OCI-LY3 (cell line): ENCODE measurements at regions not wholly inside any gene's neighbourhood (a gene's known extent, or its start where the extent isn't known, plus 50 kb on each side); places are given as distances from the start of the nearest gene placed in this dataset.

ENCODE experiments used
- EZH2phosphoT487 ChIP-seq: fragments of 200-600 bp; shearing (Covaris generic); IDR thresholded peaks from 2 replicates; pipeline ENCODE4 v1.6.1; 2018; ENCODE audit warnings: antibody characterized with exemption, mixed run types, low read depth
- TF ChIP-seq, protein P1 (sequence below): fragments of 200-600, 300-600 bp; sonication (generic); IDR thresholded peaks from 2 replicates; pipeline ENCODE4 v1.5.1; 2014; ENCODE audit warnings: antibody characterized with exemption, low read length, low read depth

DNA sequence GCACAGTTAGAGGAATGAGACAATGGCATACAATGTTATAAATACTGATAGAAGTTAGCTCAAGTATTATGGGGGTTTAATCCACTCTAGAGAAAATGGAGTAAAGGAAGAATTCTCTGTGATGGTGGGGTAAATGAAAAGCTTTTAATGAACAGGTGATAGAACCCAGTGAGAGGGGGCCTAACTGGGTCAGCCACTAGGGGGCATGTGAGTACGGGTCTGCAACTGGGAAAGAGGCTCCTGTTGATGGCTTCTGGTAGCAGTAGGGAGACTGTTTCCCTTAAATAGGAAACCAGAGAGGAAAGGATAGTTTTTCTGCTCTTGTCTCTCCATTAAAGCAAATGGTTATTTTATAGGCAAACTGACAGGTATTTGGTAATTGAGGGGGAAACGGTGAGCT is 132.8 kb upstream of the GPR101 start:
- TF ChIP-seq, protein P1, sequence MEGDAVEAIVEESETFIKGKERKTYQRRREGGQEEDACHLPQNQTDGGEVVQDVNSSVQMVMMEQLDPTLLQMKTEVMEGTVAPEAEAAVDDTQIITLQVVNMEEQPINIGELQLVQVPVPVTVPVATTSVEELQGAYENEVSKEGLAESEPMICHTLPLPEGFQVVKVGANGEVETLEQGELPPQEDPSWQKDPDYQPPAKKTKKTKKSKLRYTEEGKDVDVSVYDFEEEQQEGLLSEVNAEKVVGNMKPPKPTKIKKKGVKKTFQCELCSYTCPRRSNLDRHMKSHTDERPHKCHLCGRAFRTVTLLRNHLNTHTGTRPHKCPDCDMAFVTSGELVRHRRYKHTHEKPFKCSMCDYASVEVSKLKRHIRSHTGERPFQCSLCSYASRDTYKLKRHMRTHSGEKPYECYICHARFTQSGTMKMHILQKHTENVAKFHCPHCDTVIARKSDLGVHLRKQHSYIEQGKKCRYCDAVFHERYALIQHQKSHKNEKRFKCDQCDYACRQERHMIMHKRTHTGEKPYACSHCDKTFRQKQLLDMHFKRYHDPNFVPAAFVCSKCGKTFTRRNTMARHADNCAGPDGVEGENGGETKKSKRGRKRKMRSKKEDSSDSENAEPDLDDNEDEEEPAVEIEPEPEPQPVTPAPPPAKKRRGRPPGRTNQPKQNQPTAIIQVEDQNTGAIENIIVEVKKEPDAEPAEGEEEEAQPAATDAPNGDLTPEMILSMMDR = peak; percentile 55
- no peak for TF ChIP-seq EZH2phosphoT487
